ENCODE measurements at regions not wholly inside any gene's neighbourhood (a gene's known extent, or its start where the extent isn't known, plus 50 kb on each side); places are given as distances from the start of the nearest gene placed in this dataset.
"Not testable (repeated sequence)": the region's sequence is repeated elsewhere in the genome, so short reads cannot be mapped to it uniquely, and the experiment has no call there.

- TF ChIP-seq RCOR1 (IDR thresholded peaks at IDR 0.05; ENCODE audit: low read length); RFX5 (IDR thresholded peaks at IDR 0.05; ENCODE audit: low read length); JUND (IDR thresholded peaks at IDR 0.05); CTCF (IDR thresholded peaks at IDR 0.05); TAF1 (IDR thresholded peaks at IDR 0.05; ENCODE audit: borderline replicate concordance, low read depth, low read length); GABPA (IDR thresholded peaks at IDR 0.05; ENCODE audit: low read depth); MAX (IDR thresholded peaks at IDR 0.05; ENCODE audit: low read depth); NRF1 (IDR thresholded peaks at IDR 0.05; ENCODE audit: low read depth, low read length); EP300 (IDR thresholded peaks at IDR 0.05; ENCODE audit: borderline replicate concordance in 1 of 2, low read depth in 1 of 2, low read length in 1 of 2); POLR2AphosphoS5 (IDR thresholded peaks at IDR 0.05; ENCODE audit: low read depth, low read length); CHD2 (IDR thresholded peaks at IDR 0.05; ENCODE audit: low read length, partially characterized antibody): not testable (repeated sequence)
Observed at GRCh38 chr2:111436411-111436810, 315.7 kb downstream of the BCL2L11 start.
